HCT116 (cell line): ENCODE measurements at regions not wholly inside any gene's neighbourhood (a gene's known extent, or its start where the extent isn't known, plus 50 kb on each side); places are given as distances from the start of the nearest gene placed in this dataset.

Source experiments
- ATAC-seq: fragments of 200-7000 bp; cut with Tn5 transposase; 2 replicates; pipeline ENCODE4 v1.9.1; 2020; ENCODE audit warnings: mild to moderate bottlenecking, moderate library complexity
- BruUV-seq: library from RNA; stranded (reverse); fragments of 400-500 nt; replicated peaks from 2 replicates; lab custom pipeline; 2021; lab: Mats Ljungman, UMichigan
- CTCF ChIA-PET: fragments of 300-600 bp; sonication (Branson Sonifier 250); formaldehyde crosslinking; loops from one replicate; lab custom pipeline; 2021; ENCODE audit warnings: antibody characterized with exemption; lab: Charles Lee
- POLR2A ChIA-PET: fragments of 300-600, 350-600 bp; sonication (Branson Sonifier 250); formaldehyde crosslinking; loops from one replicate; lab custom pipeline; 2021; ENCODE audit warnings: antibody characterized with exemption; lab: Charles Lee
- RAD21 ChIA-PET, 2 experiments: fragments of 300-600 bp; sonication (Branson Sonifier 250); formaldehyde crosslinking; loops; one replicate each; lab custom pipeline; 2023; ENCODE audit warnings: low total read pairs in 2 of 2; ENCODE audit not compliant: uncharacterized antibody in 2 of 2, unreplicated experiment in 2 of 2, low non-redundant PET in 1 of 2; lab: Charles Lee
- DNase-seq: peaks from one replicate; pipeline ENCODE4 v3.0.0-alpha.2; 2010; ENCODE audit warnings: low read depth, low spot score
- H2AFZ ChIP-seq: fragments of 200-600 bp; shearing (Covaris generic), sonication (generic); 2 replicates; pipeline ENCODE4 v1.6.1; 2017; ENCODE audit warnings: low read depth, mixed run types, mixed read lengths, antibody characterized with exemption, low read length; ENCODE audit not compliant: poor library complexity, severe bottlenecking
- H3K27ac ChIP-seq: 2 replicates; pipeline ENCODE4 v1.5.1; 2012; ENCODE audit warnings: low read depth, low read length
- H3K27me3 ChIP-seq: fragments of 200-600 bp; sonication (generic); 2 replicates; pipeline ENCODE4 v1.6.1; 2016; ENCODE audit warnings: mixed run types, low read length, mixed read lengths; ENCODE audit not compliant: insufficient read depth
- H3K36me3 ChIP-seq, 2 experiments: fragments of 200-500 bp in 1 of 2; fragments of 200-600 bp in 1 of 2; sonication (Bioruptor generic) in 1 of 2; sonication (generic) in 1 of 2; 2 replicates each; pipeline versions ENCODE4 v1.5.1 to v1.6.1; 2014 to 2016; ENCODE audit warnings: low read length in 2 of 2, inconsistent platforms in 1 of 2, mixed read lengths in 1 of 2, mixed run types in 1 of 2; ENCODE audit not compliant: insufficient read depth in 2 of 2, control insufficient read depth in 1 of 2
- H3K4me1 ChIP-seq, 2 experiments: fragments of 200-600 bp in 1 of 2; sonication (generic) in 1 of 2; 2 replicates each; pipeline versions ENCODE4 v1.5.1 to v1.6.1; 2012 to 2017; ENCODE audit warnings: low read length in 2 of 2, inconsistent platforms in 1 of 2, mild to moderate bottlenecking in 1 of 2, mixed read lengths in 1 of 2, mixed run types in 1 of 2, moderate library complexity in 1 of 2; ENCODE audit not compliant: insufficient read depth in 2 of 2, control insufficient read depth in 1 of 2
- H3K4me2 ChIP-seq: fragments of 200-600 bp; sonication (generic); 2 replicates; pipeline ENCODE4 v1.6.1; 2017; ENCODE audit warnings: mixed run types, low read length, mixed read lengths
- H3K4me3 ChIP-seq, 2 experiments: fragments of 200-600 bp in 1 of 2; sonication (generic) in 1 of 2; replicated peaks in 1 of 2; 2 replicates each; pipeline ENCODE4 v1.5.1; 2011 to 2016; ENCODE audit warnings: low read length in 2 of 2, control low read depth in 1 of 2, low read depth in 1 of 2, mild to moderate bottlenecking in 1 of 2, mixed read lengths in 1 of 2, mixed run types in 1 of 2
- H3K79me2 ChIP-seq: fragments of 200-600 bp; sonication (generic); 2 replicates; pipeline ENCODE4 v1.6.1; 2017; ENCODE audit warnings: mild to moderate bottlenecking, mixed run types, low read length, moderate library complexity, mixed read lengths; ENCODE audit not compliant: insufficient read depth
- H3K9ac ChIP-seq: fragments of 200-600 bp; sonication (generic); 2 replicates; pipeline ENCODE4 v1.6.1; 2016; ENCODE audit warnings: low read length, mixed read lengths
- H3K9me2 ChIP-seq: fragments of 200-600 bp; sonication (generic), shearing (Covaris generic); 2 replicates; pipeline ENCODE4 v1.6.1; 2017; ENCODE audit warnings: mixed run types, mild to moderate bottlenecking, moderate library complexity; ENCODE audit not compliant: insufficient read depth
- H3K9me3 ChIP-seq, 2 experiments: fragments of 200-500 bp in 1 of 2; fragments of 200-600 bp in 1 of 2; sonication (Bioruptor generic) in 1 of 2; sonication (generic) in 1 of 2; 2 replicates each; pipeline ENCODE4 v1.6.1; 2014 to 2017; ENCODE audit warnings: low read length in 2 of 2, mixed read lengths in 2 of 2, inconsistent platforms in 1 of 2, low read depth in 1 of 2, mild to moderate bottlenecking in 1 of 2, mixed run types in 1 of 2, moderate library complexity in 1 of 2; ENCODE audit not compliant: control insufficient read depth in 1 of 2, insufficient read depth in 1 of 2
- H4K20me1 ChIP-seq: fragments of 200-600 bp; sonication (generic), shearing (Covaris generic); 2 replicates; pipeline ENCODE4 v1.6.1; 2017; ENCODE audit warnings: mixed run types, mild to moderate bottlenecking, moderate library complexity; ENCODE audit not compliant: insufficient read depth
- CBX3 ChIP-seq: IDR thresholded peaks from 2 replicates; pipeline ENCODE4 v1.6.1; 2012; ENCODE audit warnings: low read depth
- CEBPB ChIP-seq: IDR thresholded peaks from 2 replicates; pipeline ENCODE4 v1.6.1; 2012; ENCODE audit warnings: low read depth
- EGR1 ChIP-seq: IDR thresholded peaks from 2 replicates; pipeline ENCODE4 v1.6.1; 2012; ENCODE audit warnings: low read depth
- ELF1 ChIP-seq: IDR thresholded peaks from 2 replicates; pipeline ENCODE4 v1.6.1; 2012; ENCODE audit warnings: low read depth, borderline replicate concordance
- EZH2 ChIP-seq: fragments of 200-600 bp; sonication (generic); IDR thresholded peaks from 2 replicates; pipeline ENCODE4 v1.6.1; 2017; ENCODE audit warnings: antibody characterized with exemption, mixed run types
- EZH2phosphoT487 ChIP-seq: fragments of 200-600 bp; IDR thresholded peaks from 2 replicates; pipeline ENCODE4 v1.6.1; 2018; ENCODE audit warnings: antibody characterized with exemption, borderline replicate concordance
- FOSL1 ChIP-seq: IDR thresholded peaks from 2 replicates; pipeline ENCODE4 v1.6.1; 2012; ENCODE audit warnings: low read depth
- JUND ChIP-seq: IDR thresholded peaks from 2 replicates; pipeline ENCODE4 v1.6.1; 2012
- POLR2AphosphoS5 ChIP-seq: IDR thresholded peaks from 2 replicates; pipeline ENCODE4 v1.6.1; 2011; ENCODE audit warnings: mild to moderate bottlenecking, low read depth, low read length, moderate library complexity
- SIN3A ChIP-seq: IDR thresholded peaks from 2 replicates; pipeline ENCODE4 v1.6.1; 2012; ENCODE audit warnings: low read depth
- SP1 ChIP-seq: IDR thresholded peaks from 2 replicates; pipeline ENCODE4 v1.6.1; 2012; ENCODE audit warnings: low read depth
- SRF ChIP-seq: IDR thresholded peaks from 2 replicates; pipeline ENCODE4 v1.6.1; 2012; ENCODE audit warnings: low read depth
- TCF7L2 ChIP-seq: IDR thresholded peaks from 2 replicates; pipeline ENCODE4 v1.7.0; 2011; ENCODE audit warnings: borderline replicate concordance, inconsistent platforms; ENCODE audit not compliant: insufficient read depth, insufficient read length; ENCODE audit errors: extremely low read depth
- YY1 ChIP-seq: IDR thresholded peaks from 2 replicates; pipeline ENCODE4 v1.6.1; 2011; ENCODE audit warnings: low read length, low read depth, moderate library complexity, mild to moderate bottlenecking; ENCODE audit not compliant: insufficient replicate concordance; ENCODE audit errors: extremely low read depth
- ZFX ChIP-seq: fragments of 450-650 bp; IDR thresholded peaks from 2 replicates; pipeline ENCODE4 v1.6.1; 2017
- ZNF274 ChIP-seq: fragments of 200-500 bp; sonication (Bioruptor generic); IDR thresholded peaks from 2 replicates; pipeline ENCODE4 v1.6.1; 2014; ENCODE audit warnings: mild to moderate bottlenecking, low read depth, low read length, inconsistent platforms
- intact Hi-C: fragments of 100-400 bp; cut with micrococcal nuclease; formaldehyde crosslinking; loops from 2 replicates; pipeline ENCODE4 v1.10.0; 2022
- TF ChIP-seq, protein P1 (sequence below): IDR thresholded peaks from 2 replicates; pipeline ENCODE4 v1.6.1; 2012
- TF ChIP-seq, protein P2 (sequence below): IDR thresholded peaks from 2 replicates; pipeline ENCODE4 v1.6.1; 2012
- TF ChIP-seq, protein P3 (sequence below): IDR thresholded peaks from 2 replicates; pipeline ENCODE4 v1.6.1; 2011; ENCODE audit warnings: mild to moderate bottlenecking, low read length, moderate library complexity; ENCODE audit not compliant: insufficient replicate concordance; ENCODE audit errors: extremely low read depth
- TF ChIP-seq, protein P4 (sequence below): IDR thresholded peaks from 2 replicates; pipeline ENCODE4 v1.6.1; 2012; ENCODE audit warnings: low read depth

DNA sequence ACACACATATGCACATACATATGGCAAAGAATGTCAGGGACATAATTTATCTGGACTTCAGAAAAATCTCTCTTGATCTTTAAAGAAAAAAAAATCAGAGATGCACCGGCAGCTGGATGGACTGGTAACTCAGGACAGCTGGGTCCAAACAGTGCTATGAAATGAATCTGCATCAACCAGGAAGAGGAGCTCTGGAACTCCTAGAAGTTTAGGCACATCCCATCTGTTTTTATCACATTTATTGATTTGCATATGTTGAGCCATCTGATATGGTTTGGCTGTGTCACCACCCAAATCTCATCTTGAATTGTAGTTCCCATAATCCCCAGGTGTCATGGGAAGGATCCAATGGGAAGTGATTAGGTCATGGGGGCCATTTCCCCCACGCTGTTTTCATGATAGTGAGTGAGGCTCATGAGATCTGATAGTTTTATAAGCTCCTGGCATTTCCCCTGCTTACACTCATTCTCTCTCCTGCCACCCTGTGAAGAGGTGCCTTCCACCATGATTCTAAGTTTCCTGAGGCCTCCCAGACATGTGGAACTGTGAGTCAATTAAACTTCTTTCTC, 87.7 kb upstream of the AKIP1 start:
- H3K4me1 ChIP-seq: peaks cover 0 to 6% of the 10 kb centered on the region in 2 experiments; a peak in 2 of 4 replicates
- no peaks in the 10 kb centered on the region for H3K9me3 ChIP-seq
- CTCF ChIA-PET: no interaction called here
- no TSS peak for BruUV-seq
- no peak for DNase-seq
- no peaks in the 10 kb centered on the region for H4K20me1 ChIP-seq
- no peak overlapping the region for H3K4me2 ChIP-seq
- ATAC-seq: no peak
- peaks cover 3% of the 10 kb centered on the region; the same call in 1 of the 2 replicates for H3K9me2 ChIP-seq
- intact Hi-C loops: no loop called here
- RAD21 ChIA-PET: no interaction called here
- H2AFZ ChIP-seq: no peak overlapping the region
- H3K79me2 ChIP-seq: no peaks in the 10 kb centered on the region
- no peak overlapping the region for H3K9ac ChIP-seq
- POLR2A ChIA-PET: no interaction called here
- TF ChIP-seq ELF1 (no peak), SRF (no peak), EZH2 (no peak), EZH2phosphoT487 (no peak), SP1 (no peak), FOSL1 (no peak), JUND (no peak), YY1 (no peak), ZNF274 (no peak), EGR1 (no peak), CBX3 (no peak), SIN3A (no peak), ZFX (no peak), CEBPB (no peak), TCF7L2 (no peak), POLR2AphosphoS5 (no peak)
- TF ChIP-seq, protein P1, sequence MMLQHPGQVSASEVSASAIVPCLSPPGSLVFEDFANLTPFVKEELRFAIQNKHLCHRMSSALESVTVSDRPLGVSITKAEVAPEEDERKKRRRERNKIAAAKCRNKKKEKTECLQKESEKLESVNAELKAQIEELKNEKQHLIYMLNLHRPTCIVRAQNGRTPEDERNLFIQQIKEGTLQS: no peak
- TF ChIP-seq, protein P2, sequence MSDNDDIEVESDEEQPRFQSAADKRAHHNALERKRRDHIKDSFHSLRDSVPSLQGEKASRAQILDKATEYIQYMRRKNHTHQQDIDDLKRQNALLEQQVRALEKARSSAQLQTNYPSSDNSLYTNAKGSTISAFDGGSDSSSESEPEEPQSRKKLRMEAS: no peak
- TF ChIP-seq, protein P3, sequence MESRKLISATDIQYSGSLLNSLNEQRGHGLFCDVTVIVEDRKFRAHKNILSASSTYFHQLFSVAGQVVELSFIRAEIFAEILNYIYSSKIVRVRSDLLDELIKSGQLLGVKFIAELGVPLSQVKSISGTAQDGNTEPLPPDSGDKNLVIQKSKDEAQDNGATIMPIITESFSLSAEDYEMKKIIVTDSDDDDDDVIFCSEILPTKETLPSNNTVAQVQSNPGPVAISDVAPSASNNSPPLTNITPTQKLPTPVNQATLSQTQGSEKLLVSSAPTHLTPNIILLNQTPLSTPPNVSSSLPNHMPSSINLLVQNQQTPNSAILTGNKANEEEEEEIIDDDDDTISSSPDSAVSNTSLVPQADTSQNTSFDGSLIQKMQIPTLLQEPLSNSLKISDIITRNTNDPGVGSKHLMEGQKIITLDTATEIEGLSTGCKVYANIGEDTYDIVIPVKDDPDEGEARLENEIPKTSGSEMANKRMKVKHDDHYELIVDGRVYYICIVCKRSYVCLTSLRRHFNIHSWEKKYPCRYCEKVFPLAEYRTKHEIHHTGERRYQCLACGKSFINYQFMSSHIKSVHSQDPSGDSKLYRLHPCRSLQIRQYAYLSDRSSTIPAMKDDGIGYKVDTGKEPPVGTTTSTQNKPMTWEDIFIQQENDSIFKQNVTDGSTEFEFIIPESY: no peak
- TF ChIP-seq, protein P4, sequence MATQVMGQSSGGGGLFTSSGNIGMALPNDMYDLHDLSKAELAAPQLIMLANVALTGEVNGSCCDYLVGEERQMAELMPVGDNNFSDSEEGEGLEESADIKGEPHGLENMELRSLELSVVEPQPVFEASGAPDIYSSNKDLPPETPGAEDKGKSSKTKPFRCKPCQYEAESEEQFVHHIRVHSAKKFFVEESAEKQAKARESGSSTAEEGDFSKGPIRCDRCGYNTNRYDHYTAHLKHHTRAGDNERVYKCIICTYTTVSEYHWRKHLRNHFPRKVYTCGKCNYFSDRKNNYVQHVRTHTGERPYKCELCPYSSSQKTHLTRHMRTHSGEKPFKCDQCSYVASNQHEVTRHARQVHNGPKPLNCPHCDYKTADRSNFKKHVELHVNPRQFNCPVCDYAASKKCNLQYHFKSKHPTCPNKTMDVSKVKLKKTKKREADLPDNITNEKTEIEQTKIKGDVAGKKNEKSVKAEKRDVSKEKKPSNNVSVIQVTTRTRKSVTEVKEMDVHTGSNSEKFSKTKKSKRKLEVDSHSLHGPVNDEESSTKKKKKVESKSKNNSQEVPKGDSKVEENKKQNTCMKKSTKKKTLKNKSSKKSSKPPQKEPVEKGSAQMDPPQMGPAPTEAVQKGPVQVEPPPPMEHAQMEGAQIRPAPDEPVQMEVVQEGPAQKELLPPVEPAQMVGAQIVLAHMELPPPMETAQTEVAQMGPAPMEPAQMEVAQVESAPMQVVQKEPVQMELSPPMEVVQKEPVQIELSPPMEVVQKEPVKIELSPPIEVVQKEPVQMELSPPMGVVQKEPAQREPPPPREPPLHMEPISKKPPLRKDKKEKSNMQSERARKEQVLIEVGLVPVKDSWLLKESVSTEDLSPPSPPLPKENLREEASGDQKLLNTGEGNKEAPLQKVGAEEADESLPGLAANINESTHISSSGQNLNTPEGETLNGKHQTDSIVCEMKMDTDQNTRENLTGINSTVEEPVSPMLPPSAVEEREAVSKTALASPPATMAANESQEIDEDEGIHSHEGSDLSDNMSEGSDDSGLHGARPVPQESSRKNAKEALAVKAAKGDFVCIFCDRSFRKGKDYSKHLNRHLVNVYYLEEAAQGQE: no peak
- no peak overlapping the region for H3K27ac ChIP-seq
- no peaks in the 10 kb centered on the region for H3K27me3 ChIP-seq
- H3K36me3 ChIP-seq: no peaks in the 10 kb centered on the region
- no peak overlapping the region for H3K4me3 ChIP-seq
